ENCODE measurements at regions not wholly inside any gene's neighbourhood (a gene's known extent, or its start where the extent isn't known, plus 50 kb on each side); places are given as distances from the start of the nearest gene placed in this dataset.

DNA sequence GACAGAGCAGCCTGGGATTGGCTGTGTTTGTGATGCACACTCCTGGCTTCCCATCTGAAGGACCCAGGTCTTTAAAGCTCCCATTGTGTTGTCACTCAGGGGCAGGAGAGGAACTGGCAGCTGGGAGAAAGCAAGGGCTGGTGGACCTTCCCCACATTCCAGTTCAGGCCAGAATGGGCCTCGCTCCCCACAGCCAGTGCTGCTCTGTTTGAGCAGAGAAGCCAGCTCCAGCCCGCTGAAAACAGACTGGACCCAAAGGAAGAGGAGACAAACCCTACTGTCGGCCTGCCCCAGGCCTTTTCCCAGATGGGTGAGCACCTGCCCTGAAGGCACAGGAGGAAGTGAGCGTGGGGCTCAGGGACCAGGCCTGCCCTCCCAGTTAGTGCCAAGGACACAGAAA is 499.4 kb downstream of the NPHP4 start:
- TF ChIP-seq, protein P1, sequence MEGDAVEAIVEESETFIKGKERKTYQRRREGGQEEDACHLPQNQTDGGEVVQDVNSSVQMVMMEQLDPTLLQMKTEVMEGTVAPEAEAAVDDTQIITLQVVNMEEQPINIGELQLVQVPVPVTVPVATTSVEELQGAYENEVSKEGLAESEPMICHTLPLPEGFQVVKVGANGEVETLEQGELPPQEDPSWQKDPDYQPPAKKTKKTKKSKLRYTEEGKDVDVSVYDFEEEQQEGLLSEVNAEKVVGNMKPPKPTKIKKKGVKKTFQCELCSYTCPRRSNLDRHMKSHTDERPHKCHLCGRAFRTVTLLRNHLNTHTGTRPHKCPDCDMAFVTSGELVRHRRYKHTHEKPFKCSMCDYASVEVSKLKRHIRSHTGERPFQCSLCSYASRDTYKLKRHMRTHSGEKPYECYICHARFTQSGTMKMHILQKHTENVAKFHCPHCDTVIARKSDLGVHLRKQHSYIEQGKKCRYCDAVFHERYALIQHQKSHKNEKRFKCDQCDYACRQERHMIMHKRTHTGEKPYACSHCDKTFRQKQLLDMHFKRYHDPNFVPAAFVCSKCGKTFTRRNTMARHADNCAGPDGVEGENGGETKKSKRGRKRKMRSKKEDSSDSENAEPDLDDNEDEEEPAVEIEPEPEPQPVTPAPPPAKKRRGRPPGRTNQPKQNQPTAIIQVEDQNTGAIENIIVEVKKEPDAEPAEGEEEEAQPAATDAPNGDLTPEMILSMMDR (IDR thresholded peaks at IDR 0.05), result no peak
- TF ChIP-seq POLR2A (IDR thresholded peaks at IDR 0.05), result no peak

All from heart left ventricle (tissue), 13 donors.